ENCODE measurements at regions not wholly inside any gene's neighbourhood (a gene's known extent, or its start where the extent isn't known, plus 50 kb on each side); places are given as distances from the start of the nearest gene placed in this dataset.

DNA sequence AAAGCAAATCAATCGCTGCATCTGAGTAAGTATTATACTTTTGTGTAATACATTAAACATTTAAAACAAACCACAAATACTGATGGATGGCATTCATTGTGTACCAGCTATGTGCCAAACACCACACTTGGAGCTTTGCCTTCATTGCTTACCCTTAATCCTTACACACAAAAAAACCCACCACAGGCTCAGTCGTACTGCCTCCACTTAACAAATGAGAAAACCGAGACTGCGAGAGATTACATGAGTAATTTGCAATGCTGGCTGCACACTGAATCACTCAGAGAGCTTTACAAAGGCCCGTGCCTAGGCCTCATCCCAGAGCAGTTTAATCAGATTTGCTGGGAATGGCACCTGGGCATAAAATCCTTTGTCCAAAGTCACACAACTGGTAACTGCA is 130.5 kb downstream of the EDN1 start:
- Mint-ChIP-seq H3K36me3 (ENCODE audit: low read depth) (no peaks in the 10 kb centered on the region), H3K4me3 (no peak overlapping the region), H3K27me3 (no peaks in the 10 kb centered on the region), H3K9me3 (peaks cover 8% of the 10 kb centered on the region), H3K27ac (no peak overlapping the region), H3K4me1 (ENCODE audit: low read depth) (no peaks in the 10 kb centered on the region)
- intact Hi-C loops (cut with micrococcal nuclease), result no loop called here

DNA sequence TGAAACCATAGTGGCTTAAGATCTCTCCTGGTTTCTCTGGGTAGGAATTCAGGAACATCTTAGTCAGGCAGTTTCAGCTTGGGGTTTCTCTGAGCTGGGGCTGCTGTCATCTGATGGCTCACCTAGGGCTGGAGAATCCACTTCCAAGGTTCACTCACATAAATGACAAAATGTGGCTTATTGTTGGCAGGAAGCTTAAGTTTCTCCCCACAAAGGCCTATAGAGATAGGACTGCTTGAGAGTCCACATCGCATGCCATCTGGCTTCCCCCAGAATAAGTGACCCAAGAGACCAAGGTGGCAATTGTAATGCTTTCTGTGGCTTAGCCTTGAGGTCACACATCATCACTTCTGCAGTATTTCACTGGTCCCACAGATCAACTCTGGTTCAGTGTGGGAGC is 131.4 kb downstream of the EDN1 start:
- no peak overlapping the region for H3K27ac Mint-ChIP-seq
- no peak overlapping the region for H3K4me3 Mint-ChIP-seq
- intact Hi-C loops (cut with micrococcal nuclease), result no loop called here
- peaks cover 8% of the 10 kb centered on the region for H3K9me3 Mint-ChIP-seq
- H3K4me1 Mint-ChIP-seq (ENCODE audit: low read depth), result no peaks in the 10 kb centered on the region
- no peaks in the 10 kb centered on the region for H3K27me3 Mint-ChIP-seq
- H3K36me3 Mint-ChIP-seq (ENCODE audit: low read depth), result no peaks in the 10 kb centered on the region

DNA sequence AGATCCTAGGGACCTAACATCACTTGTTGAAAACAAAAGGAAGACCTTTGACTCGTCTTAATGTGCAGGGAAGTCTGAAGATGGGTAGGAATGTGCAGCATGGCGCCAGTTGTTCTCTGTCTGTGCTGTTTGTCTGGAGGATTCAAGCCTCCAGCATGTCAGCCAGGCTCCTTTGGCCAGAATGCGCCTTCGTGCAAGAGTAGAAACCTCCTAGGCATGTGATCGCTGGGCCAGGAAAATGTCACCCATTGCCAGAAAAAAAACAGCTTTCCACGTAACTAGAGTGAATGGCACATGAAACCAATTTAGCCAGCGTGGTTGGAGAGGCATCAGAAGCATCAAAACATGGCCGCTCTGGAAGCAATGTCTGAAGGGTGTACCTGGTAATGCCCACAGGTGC is 132.7 kb downstream of the EDN1 start:
- Mint-ChIP-seq H3K9me3 (peaks cover 8% of the 10 kb centered on the region), H3K27ac (no peak overlapping the region), H3K36me3 (ENCODE audit: low read depth) (no peaks in the 10 kb centered on the region), H3K4me1 (ENCODE audit: low read depth) (no peaks in the 10 kb centered on the region), H3K27me3 (no peaks in the 10 kb centered on the region), H3K4me3 (no peak overlapping the region)
- intact Hi-C loops (cut with micrococcal nuclease), result no loop called here

DNA sequence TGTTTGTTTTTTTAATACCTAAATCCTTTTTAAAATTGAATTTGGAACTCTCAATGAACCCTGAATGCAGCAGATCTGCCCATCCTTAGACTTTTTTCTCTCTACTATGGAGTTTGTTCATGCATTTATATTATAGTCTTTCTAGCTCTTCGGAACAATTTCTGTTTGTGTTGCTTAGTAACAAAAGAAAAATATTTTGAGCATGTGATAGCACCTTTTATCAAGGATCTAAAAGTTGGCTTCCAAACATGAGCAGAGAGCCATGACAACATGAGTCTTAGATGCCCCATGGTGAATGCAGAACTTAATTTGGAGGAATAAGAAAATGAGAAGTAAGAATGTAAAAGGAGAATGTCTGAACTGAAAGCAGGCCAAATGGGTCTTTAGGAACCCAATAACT is 133.7 kb downstream of the EDN1 start:
- Mint-ChIP-seq H3K9me3 (peaks cover 5% of the 10 kb centered on the region), H3K36me3 (ENCODE audit: low read depth) (no peaks in the 10 kb centered on the region), H3K4me1 (ENCODE audit: low read depth) (no peaks in the 10 kb centered on the region), H3K4me3 (no peak overlapping the region), H3K27me3 (no peaks in the 10 kb centered on the region), H3K27ac (no peak overlapping the region)
- intact Hi-C loops (cut with micrococcal nuclease), result no loop called here

DNA sequence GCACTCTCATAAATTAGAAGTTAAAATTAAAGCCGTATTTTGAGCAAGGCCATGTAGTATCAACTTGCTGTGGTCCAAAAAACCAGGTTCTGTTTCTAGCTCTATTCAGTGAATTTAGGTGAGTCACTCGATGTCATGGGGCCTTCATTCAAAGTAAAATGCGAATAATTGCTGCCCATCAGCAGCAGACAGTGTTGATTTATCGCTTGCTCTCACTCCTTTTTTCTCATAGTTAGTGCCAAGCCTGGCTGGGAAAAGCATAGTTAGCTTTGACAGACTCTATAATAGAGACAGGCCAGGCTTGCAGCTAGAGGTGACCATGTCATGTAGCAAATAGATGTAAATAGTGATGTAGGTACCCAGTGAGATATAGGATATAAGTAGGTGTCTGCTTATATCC is 136.0 kb downstream of the EDN1 start:
- Mint-ChIP-seq H3K27me3 (no peaks in the 10 kb centered on the region), H3K4me3 (no peak overlapping the region), H3K9me3 (no peaks in the 10 kb centered on the region), H3K36me3 (ENCODE audit: low read depth) (no peaks in the 10 kb centered on the region), H3K4me1 (ENCODE audit: low read depth) (no peaks in the 10 kb centered on the region), H3K27ac (no peak overlapping the region)
- intact Hi-C loops (cut with micrococcal nuclease), result no loop called here

DNA sequence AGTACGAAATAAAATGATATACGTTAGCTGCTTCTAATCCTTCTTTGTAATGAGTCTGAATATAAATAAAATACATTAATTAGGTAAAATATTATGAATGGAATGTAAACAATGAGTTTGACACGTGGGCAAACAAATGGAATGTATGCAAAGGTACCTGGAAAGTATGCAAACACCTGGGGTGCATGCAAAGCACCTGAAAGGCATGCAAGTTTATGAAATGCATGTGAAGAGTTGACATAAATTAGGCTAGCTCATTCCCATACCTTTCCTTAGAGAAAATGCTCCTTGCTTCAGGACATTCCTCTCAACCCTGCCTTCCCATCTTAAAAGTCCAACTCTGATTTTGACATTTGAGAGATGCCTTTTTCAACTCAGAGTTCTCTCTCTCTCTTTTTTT is 140.9 kb downstream of the EDN1 start:
- H3K9me3 Mint-ChIP-seq, result peaks cover 9% of the 10 kb centered on the region
- H3K27ac Mint-ChIP-seq, result no peak overlapping the region
- H3K4me1 Mint-ChIP-seq (ENCODE audit: low read depth), result no peaks in the 10 kb centered on the region
- no peaks in the 10 kb centered on the region for H3K27me3 Mint-ChIP-seq
- no peaks in the 10 kb centered on the region for H3K36me3 Mint-ChIP-seq (ENCODE audit: low read depth)
- intact Hi-C loops (cut with micrococcal nuclease), result no loop called here
- no peak overlapping the region for H3K4me3 Mint-ChIP-seq

DNA sequence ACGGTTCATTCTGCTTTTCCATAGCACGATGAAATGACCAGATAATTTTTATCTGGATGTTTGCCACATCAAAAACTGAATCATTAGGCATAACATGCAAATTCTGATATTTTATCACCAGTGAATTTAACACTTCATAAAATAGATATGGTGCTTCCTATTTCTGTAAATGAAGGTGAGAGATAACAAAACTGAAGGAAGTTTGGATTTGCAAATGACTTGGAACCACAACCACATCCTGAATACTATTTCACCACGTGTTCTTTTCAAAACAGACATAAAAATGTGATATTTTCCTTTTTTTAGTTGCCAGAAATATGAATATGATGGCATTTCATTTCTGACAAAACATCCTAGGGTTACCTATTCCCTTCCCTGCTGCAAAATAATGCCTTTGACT is 146.1 kb downstream of the EDN1 start:
- no peak overlapping the region for H3K4me3 Mint-ChIP-seq
- H3K27ac Mint-ChIP-seq, result no peak overlapping the region
- intact Hi-C loops (cut with micrococcal nuclease), result no loop called here
- H3K4me1 Mint-ChIP-seq (ENCODE audit: low read depth), result no peaks in the 10 kb centered on the region
- peaks cover 9% of the 10 kb centered on the region for H3K9me3 Mint-ChIP-seq
- H3K27me3 Mint-ChIP-seq, result no peaks in the 10 kb centered on the region
- no peaks in the 10 kb centered on the region for H3K36me3 Mint-ChIP-seq (ENCODE audit: low read depth)

DNA sequence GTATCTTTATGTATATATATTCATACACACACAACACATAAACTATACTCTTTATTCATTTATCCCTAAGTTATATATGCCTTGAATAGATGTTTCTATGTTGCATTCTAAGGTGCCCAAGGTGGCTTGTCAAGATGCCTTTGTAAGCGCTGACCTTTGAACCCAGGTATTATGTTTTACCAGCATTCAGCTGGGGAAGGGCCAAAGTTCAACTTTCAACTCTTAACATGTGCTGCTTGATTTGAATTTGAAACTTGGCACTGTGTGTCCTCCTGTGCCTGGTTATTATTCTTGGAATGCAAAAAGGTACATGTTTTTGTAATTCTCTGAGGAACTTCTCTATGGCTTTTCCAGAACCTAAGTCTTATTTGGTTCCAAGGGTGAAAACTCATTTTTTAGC is 146.5 kb downstream of the EDN1 start:
- Mint-ChIP-seq H3K27me3 (no peaks in the 10 kb centered on the region), H3K4me1 (ENCODE audit: low read depth) (no peaks in the 10 kb centered on the region), H3K4me3 (no peak overlapping the region), H3K36me3 (ENCODE audit: low read depth) (no peaks in the 10 kb centered on the region), H3K9me3 (peaks cover 9% of the 10 kb centered on the region), H3K27ac (no peak overlapping the region)
- intact Hi-C loops (cut with micrococcal nuclease), result no loop called here

DNA sequence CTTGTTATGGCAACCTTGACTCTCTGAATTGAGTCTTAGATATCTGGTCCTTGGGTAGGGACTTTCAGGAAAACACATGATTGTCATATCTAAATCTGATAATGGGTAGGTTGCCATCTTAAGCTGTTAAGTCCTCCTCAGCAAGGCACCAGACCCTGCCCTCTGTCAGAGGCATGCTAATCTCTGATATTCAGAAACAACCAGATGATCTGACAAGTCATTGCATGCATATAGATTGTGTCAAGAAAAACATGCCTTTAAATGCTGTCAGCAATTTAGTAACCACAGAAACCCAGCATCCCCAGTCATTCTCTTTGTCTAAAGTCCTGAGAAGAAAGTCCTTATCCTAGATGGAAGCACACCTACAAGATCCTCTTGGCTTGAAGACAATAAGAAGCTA is 149.1 kb downstream of the EDN1 start:
- H3K27me3 Mint-ChIP-seq, result no peaks in the 10 kb centered on the region
- H3K36me3 Mint-ChIP-seq (ENCODE audit: low read depth), result no peaks in the 10 kb centered on the region
- H3K27ac Mint-ChIP-seq, result no peak overlapping the region
- intact Hi-C loops (cut with micrococcal nuclease), result no loop called here
- H3K4me3 Mint-ChIP-seq, result no peak overlapping the region
- H3K4me1 Mint-ChIP-seq (ENCODE audit: low read depth), result no peaks in the 10 kb centered on the region
- no peaks in the 10 kb centered on the region for H3K9me3 Mint-ChIP-seq

DNA sequence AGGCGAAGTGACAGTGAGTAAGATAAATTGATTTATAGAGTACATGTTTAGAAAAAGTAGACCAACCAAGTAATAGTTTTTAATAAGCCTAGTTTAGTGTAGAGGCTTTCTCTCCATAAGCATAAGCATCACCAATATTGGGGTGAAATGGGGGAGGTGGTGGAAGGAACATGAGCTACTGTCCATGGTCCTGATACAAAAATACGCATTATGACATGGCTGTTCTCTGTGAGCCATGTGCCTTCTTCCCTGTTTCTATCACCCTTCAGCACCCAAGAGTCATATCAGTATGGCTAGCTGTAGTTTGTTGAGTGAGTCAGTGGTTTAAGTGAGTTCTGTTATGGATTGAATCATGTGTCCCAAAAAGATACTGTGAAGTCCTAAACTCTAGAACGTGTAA is 150.8 kb downstream of the EDN1 start:
- Mint-ChIP-seq H3K27ac (no peak overlapping the region), H3K27me3 (no peaks in the 10 kb centered on the region), H3K9me3 (no peaks in the 10 kb centered on the region), H3K4me1 (ENCODE audit: low read depth) (no peaks in the 10 kb centered on the region), H3K4me3 (no peak overlapping the region), H3K36me3 (ENCODE audit: low read depth) (no peaks in the 10 kb centered on the region)
- intact Hi-C loops (cut with micrococcal nuclease), result no loop called here

DNA sequence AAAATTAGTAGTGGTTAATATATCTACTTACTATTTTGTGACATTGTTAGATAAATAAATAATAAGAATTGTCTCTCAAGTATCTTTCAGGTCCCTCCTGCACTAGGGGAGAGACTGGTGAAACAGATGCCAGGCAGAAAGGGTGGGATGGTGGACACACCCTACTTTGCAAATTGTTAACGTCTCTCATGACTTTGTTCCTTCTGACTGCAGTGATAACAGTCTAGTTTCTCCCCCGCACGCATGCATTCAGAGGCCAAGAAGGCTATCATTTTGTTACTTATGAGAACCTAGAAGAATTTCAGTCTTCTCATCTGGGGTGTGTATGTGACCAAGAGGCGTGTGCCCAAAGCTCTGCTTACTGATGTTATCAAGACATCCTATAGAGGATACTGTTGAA is 152.3 kb downstream of the EDN1 start:
- Mint-ChIP-seq H3K9me3 (no peaks in the 10 kb centered on the region), H3K4me3 (no peak overlapping the region), H3K36me3 (ENCODE audit: low read depth) (no peaks in the 10 kb centered on the region), H3K4me1 (ENCODE audit: low read depth) (no peaks in the 10 kb centered on the region), H3K27ac (no peak overlapping the region), H3K27me3 (peaks cover 3% of the 10 kb centered on the region)
- intact Hi-C loops (cut with micrococcal nuclease), result no loop called here

DNA sequence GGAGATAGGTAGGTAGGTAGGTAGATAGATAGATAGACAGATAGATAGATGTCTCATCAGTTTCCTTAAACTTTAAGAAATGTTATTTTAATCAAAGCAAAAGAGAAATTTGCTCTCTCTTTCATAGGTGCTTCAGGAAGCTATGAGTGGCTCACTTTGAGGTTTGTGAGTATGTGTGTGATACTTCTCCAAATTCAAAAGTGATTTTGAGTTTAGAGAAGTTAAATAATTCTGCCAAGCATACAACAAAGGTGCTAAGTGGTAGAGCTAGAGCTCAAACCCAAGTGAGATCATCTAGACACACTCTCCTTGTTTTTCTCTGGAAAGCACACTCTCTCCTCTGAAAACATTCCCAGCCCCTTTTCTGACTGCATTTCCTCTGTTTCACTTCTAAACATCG is 156.2 kb downstream of the EDN1 start:
- peaks cover 6% of the 10 kb centered on the region for H3K27me3 Mint-ChIP-seq
- H3K9me3 Mint-ChIP-seq, result no peaks in the 10 kb centered on the region
- no peaks in the 10 kb centered on the region for H3K36me3 Mint-ChIP-seq (ENCODE audit: low read depth)
- no peak overlapping the region for H3K4me3 Mint-ChIP-seq
- no peaks in the 10 kb centered on the region for H3K4me1 Mint-ChIP-seq (ENCODE audit: low read depth)
- intact Hi-C loops (cut with micrococcal nuclease), result no loop called here
- H3K27ac Mint-ChIP-seq, result no peak overlapping the region

DNA sequence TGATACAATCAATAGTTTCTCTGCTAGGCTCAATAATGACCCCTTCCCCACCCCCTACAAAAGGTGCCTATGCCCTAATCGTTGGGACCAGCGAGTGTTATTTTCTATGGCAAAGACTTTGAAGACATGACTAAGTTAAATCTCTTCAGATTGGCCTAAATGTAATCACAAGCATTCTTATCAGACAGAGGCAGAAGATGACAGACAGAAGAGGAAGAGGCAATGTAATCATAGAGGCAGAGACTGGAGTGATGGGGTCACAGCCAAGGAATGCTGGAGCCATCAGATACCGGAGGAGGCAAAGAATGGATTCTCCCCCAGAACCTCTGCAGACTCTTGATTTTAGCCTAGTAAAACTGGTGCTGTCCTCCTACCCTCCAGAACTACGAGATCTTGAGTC is 159.3 kb downstream of the EDN1 start:
- H3K27me3 Mint-ChIP-seq, result peaks cover 6% of the 10 kb centered on the region
- H3K4me1 Mint-ChIP-seq (ENCODE audit: low read depth), result peaks cover 6% of the 10 kb centered on the region
- peaks cover 29% of the 10 kb centered on the region for H3K9me3 Mint-ChIP-seq
- H3K4me3 Mint-ChIP-seq, result no peak overlapping the region
- no peaks in the 10 kb centered on the region for H3K36me3 Mint-ChIP-seq (ENCODE audit: low read depth)
- intact Hi-C loops (cut with micrococcal nuclease), result no loop called here
- no peak overlapping the region for H3K27ac Mint-ChIP-seq

DNA sequence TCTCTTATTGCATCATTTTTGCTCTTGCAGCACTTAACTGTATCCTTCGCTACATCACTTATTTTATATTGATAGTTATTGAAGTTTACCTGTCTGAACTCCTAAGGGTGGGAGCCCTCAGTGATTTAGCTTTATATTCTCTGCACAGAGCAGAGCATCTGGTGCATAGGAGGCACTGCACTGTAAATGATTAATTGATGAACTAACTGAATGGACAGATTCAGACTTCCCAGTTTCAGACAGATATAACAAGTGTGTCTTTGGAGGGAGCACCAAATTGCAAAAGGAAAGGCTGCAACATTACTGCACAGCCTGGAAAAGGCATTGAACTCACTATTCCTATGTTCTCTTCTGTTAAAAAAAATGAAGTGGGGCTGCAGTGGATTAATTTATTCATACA is 160.3 kb downstream of the EDN1 start:
- Mint-ChIP-seq H3K27ac (no peak overlapping the region), H3K36me3 (ENCODE audit: low read depth) (no peaks in the 10 kb centered on the region), H3K4me3 (no peak overlapping the region), H3K9me3 (peaks cover 37% of the 10 kb centered on the region), H3K4me1 (ENCODE audit: low read depth) (peaks cover 6% of the 10 kb centered on the region), H3K27me3 (peaks cover 6% of the 10 kb centered on the region)
- intact Hi-C loops (cut with micrococcal nuclease), result no loop called here

DNA sequence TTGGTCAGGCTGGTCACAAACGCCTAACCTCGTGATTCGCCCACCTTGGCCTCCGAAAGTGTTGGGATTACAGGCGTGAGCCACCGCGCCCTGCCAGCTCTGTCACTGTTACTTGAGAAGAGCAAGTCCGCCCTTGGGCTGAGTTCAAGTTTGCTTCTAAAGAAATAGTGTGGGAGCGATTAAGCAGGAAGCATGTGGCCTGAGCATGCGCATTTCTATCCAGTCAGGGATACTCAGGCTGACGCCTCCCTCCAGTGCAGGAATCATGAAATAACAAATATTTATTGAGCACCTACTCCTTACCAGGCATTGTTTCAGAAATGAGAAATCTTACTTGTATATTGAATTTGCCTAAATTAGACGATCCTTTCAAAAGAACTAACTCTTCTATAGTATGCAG is 166.2 kb downstream of the EDN1 start:
- Mint-ChIP-seq H3K36me3 (ENCODE audit: low read depth) (no peaks in the 10 kb centered on the region), H3K9me3 (peaks cover 37% of the 10 kb centered on the region), H3K27ac (no peak overlapping the region), H3K4me3 (no peak overlapping the region), H3K27me3 (no peaks in the 10 kb centered on the region), H3K4me1 (ENCODE audit: low read depth) (peaks cover 6% of the 10 kb centered on the region)
- intact Hi-C loops (cut with micrococcal nuclease), result no loop called here

DNA sequence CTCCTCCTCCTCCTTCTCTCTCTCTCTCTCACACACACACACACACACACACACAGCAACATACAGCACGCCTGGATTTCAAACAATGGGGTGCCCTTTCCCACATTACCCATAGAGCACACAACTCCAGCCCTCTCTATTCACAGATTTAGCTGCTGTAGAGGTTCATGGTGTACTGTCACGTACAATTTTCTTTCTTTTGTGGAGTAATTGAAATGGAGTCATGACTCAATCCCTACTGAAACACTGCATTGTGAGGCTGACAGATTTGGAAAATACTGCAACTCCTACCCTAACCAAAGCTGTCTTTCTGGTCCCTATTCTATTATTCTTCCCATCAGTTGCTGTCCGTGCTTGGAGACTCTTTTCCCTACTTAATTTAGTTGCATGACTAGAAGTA is 166.9 kb downstream of the EDN1 start:
- intact Hi-C loops (cut with micrococcal nuclease), result no loop called here
- no peaks in the 10 kb centered on the region for H3K27me3 Mint-ChIP-seq
- no peak overlapping the region for H3K4me3 Mint-ChIP-seq
- no peaks in the 10 kb centered on the region for H3K36me3 Mint-ChIP-seq (ENCODE audit: low read depth)
- no peak overlapping the region for H3K27ac Mint-ChIP-seq
- H3K9me3 Mint-ChIP-seq, result peaks cover 32% of the 10 kb centered on the region
- peaks cover 6% of the 10 kb centered on the region for H3K4me1 Mint-ChIP-seq (ENCODE audit: low read depth)

Data from dendritic cell treated with granulocyte-macrophage colony-stimulating factor and Interleukin-4, amounts not matched to agents 40 ng/mL and 50 ng/mL, for 4 days (primary cell).